ENCODE measurements at regions not wholly inside any gene's neighbourhood (a gene's known extent, or its start where the extent isn't known, plus 50 kb on each side); places are given as distances from the start of the nearest gene placed in this dataset.

DNA sequence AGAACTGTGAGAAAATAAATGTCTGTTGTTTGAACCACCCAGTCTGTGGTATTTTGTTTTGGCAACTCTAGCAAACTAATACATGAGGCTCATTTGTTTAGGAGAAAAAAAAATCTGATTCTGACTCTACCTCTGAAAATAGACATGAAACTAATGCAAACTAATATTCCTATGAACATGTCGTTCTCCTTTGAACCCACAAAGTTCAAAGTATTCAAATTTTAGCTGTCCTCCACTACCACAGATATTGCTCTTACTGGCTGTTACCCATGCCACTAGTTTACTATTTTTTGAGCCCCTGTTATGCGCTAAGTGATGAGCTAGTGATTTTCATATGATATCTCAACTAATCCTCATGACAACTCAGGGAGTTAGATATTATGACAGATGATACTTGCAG is 58.8 kb upstream of the ZNF804B start:
- no peak for DNase-seq

DNA sequence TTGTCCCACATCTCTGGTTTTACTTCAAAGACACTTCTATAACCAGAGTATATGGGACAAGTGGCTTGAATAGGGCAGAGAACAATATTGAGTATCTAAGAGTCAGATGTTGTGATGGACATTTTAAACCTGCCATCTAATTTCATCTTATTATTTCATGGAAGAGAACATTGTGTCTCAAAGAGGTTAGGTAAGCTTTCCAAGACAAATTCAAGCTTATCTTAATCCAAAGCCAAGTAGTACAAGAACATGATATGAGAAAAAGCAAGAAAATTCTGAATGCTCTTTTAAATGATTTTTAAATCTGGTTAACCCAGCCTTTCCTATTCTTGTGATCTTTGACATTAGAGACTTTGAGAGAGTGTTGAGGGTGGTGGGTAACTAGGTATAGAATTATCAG is 65.3 kb upstream of the ZNF804B start:
- no peak for DNase-seq

DNA sequence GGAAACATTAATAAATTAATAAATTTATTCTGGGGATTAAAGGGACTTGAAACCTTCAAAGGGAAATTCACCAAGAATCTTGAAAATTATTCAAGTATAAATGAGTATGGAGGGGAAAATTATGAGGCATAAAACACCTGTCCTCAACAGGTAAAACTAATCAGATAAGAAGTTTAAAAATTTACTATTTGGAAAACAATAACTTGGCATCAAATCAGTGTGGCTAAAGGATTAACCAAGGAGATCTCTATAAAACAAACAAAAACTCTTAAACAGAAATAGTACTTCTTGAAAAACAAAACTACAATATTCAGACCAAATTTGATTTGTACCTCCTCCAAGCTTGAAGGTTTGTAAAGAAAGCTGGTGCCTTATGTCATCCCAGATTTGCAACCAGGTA is 66.4 kb upstream of the ZNF804B start:
- no peak for DNase-seq

DNA sequence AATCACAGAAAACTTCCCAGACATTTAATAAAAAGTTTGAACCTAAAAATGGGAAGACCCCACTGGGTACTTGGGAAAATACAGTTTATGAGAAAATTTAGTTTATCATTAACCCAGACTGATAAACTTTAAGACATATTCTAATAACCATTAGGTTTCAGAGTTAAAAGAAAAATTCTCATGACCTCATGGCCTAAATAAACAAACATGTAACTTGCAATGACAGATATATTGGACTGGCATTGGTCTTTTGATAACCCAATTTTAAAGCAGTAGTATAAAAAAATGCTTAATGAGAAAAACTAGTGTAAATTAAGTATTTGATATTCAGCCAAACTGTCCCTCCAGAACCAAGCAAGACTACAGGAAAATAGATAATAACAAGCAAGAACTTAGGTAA is 67.0 kb upstream of the ZNF804B start:
- DNase-seq = no peak

DNA sequence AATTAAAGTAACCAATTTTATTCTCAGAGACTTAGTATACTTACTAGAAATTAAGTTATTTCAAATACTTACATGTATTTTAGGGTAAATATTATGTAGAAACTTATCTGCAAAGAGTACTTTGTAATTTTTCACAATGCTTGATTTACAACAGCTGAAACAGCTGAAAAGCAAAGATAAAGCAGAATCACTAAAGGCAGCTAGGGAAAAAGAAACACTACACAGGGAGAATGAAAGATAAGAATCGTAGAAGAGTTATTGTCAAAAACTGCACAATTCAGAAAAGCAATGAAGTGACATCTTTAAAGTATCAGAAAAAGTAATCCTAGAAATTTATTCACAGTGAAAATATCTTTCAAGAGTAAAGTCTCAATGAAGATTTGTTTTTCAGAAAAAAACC is 69.7 kb upstream of the ZNF804B start:
- DNase-seq = no peak

DNA sequence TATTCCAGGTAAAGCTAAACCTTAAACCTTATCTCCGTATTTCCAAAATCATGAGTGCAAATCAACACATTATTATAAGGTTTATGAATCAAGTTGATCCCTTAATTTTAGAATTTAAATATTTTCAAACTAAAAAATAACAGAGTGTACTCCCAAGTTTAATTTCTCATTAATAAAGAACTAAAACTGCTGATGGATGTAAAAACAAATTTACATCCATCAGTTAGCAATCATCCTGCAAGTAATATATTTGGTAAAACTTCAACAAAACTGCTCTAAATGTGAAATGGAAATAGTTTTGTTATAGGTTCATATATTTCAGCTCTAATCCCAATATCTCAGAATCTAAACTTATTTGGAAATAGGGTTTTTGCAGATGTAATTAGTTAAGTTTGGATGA is 71.3 kb upstream of the ZNF804B start:
- no peak for DNase-seq

DNA sequence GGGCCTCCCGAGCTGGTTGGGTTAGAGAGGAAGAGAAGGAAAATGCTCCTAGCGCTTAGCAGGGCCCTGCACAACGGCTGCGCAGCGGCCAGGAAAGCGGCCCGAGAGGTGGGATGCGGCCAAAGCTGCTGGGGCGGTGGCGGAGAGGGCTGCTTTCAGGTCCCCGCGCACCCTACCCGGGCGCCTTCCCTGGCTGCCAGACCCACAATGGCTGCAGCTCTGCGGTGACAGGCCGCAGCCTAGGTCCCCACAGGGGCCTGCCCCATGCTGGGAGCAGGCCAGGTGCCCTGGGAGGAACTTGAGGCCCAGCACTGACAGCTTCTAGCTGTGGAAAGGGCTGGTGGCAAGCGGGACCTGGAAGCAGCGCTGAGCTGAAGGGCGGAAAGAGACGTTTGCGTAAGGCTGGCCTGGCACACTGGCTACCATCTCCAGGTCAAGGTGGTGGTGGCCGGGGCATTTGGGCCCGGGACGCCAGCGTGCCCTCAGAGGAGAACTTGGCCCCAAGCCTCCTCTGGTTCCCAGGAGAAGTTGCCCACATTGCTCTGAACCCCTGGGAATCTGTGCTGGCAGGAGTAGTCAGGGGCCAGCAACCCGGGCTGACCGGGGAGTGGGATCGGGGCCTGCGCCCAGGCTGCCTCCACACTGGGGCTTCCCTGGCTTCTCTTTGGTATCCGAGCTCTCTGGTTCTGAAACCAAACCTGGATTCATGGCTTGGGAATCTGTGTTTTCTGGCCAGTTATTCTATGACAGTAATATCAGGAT is 72.9 kb upstream of the ZNF804B start:
- DNase-seq = no peak

DNA sequence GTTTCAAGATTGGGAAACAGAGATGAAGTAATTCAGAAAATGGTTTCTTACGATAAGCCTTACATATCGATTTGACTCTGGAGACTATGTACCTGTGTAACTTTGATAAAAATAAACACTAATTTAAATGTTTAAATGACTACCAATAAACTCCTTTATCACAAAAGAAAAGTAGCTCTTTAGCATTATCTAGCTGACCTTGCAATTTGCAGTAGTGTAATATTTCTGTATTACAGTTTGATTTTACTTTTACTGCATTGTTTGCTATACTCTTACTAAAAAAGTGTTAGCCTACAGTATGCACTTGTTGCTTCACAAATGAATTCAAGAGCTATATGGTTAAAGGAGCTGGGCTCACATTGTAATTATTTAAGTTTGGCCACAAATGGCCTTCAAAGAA is 77.8 kb upstream of the ZNF804B start:
- no peak for DNase-seq

DNA sequence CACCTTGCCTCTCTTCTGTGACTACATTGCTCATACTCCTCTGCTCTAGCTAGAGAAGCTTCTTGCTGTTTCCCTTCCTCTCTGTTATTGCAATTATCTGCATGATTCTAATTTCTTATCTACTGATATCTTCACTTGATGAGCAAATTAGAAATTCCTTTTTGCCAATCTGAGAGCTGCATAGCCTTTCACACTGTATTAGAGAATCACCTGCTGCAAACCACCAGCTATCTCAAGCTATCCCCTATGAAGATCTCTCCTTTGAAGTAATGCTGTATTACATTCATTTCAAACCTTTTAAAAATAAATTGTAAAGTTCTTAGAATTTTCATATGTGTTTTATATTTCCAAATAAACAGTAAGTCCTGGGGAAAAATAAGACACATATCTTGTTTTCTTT is 89.0 kb upstream of the ZNF804B start:
- DNase-seq = no peak

DNA sequence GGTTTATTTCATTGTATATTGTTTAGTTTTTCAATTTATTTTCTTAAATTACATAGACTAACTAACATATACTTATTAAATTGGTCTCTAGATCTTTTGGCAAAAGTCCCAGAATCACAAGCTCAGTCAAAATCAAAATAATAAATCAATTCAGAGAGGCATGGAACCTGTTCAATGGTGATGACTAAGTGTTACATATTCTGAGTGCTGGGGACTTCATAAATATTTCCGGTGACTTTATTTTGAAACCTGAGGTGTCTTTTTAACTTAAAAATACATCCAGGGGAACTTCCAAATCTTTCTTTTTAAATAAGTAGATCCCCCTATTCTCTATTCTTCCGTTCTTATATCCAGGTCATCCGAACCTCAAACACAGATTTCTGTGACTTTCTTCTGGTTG is 89.6 kb upstream of the ZNF804B start:
- no peak for DNase-seq

DNA sequence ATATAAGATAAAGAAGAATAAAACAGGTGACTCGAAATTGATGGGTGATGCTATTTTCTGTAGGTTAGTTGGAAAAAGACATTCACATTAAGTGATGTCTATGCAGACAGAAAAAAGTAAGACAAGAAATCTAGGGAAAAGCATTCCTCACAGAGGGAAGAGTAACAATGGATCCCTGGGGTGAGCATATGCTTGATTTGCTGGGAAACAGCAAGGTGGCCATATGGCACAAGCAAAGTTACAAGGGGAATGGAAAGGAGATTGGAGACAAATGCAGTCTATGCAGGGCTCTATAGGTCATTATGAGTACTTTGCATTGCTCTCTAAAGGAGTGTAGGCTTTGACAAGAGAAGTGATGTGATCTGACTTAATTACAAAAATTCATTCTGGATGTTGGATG is 90.9 kb upstream of the ZNF804B start:
- DNase-seq = no peak

DNA sequence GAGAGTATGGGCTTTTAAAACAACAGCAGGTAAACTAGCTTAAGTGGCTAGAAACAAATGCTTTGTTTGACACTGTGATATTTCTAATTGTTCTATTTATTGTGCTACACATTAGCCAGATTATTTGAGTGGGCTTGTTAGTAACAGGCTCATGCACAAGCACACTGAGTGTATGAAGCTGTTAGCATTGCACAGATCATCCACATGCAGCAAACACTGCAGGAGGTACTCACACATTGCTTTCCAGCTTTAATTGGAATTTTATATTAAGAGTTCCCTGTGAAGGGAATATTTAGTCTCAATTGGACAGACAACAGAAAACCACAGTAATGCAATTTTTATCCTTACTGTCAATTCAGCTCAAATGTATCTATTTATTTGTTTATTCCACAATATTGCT is 92.9 kb upstream of the ZNF804B start:
- no peak for DNase-seq

DNA sequence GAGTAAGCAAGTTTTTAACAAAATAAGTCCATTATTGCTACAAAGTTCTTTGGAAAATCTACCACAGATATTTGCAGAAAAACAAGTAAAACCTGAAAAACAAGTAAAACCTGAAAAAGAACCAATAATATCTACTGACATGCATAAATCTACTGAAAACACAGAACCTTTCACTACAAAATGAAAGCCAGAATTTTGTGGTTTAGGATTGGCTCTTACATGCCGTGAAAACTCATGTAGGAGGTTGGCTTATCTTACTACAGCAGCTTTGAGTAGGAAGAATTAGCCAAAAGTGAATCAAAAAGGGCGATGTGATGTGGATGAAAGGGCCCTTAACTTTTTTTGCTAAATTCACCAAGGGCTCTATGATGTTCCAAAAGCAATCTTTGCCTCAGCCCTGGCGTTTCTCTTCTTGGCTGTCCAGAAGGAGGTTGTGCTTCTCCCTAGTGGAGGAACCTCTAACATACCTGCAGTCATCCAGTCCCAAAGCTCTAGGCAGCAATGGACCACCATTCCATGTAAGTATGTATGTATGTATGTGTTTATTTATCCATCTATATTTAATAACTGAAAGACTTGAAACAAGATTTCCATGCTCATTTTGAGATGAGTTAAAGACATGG is 93.5 kb upstream of the ZNF804B start:
- no peak for DNase-seq

DNA sequence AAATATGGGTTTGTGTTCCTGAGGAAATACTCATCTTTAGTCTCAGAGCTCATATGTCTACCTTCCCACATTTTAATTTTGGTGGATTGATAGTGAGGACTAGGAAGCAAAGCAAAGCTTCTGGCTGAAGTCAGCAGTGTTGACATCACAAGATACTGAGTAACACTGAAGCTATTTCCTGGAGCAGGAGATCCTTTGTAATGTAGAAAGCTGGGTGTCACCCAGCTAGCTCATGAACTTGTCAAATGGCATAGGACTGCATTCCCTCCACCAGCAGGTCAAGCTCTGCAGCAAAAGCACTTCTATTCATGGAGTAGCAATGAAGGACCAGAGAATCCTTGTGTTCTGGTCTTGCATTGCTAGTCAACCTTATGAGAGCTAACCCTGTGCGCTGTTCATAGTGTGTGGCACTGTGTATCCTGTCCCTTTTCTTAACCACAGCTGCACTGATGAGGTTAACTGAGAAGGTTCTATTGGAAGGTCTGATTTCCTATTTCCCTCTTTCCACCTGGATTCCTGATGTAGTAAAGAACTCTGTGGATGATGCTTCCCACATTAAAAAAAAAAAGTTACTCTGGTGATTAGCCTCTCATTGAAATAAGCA is 94.8 kb upstream of the ZNF804B start:
- DNase-seq = no peak

DNA sequence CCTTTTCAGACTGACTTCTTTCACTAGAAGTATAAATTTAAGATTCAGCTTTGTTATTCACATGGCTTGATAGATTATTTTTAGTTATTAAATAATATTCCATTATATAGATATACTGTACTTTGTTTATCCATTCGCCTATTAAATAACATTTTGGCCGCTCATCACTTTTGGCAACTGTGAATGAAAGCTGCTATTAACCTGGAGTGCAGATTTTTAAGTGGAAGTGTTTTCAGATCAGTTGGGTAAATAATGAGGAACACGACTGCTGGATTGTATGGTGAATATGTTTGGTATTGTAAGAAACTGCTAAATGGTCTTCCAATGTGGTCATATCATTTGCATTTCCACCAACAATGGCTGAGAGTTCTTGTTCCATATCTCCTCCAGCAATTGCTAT is 97.6 kb upstream of the ZNF804B start:
- DNase-seq = no peak

DNA sequence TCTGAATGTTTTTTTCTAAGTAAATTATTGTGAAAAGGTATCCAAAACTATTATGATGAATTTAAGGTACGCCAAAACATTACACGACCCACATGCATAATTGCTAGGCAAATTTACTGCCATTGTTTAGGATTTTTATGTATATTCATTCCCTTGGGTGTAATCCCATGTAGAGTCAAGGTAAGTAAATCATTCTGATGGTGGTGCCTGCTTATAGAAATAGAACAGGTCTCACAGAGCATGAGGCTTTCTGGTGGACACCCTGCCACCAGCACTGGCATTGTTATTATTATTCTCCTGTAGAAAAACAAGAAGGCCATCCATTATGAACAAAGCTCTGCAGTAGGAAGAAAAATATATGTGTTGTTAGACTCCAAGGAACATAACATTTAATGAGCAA is 111.7 kb upstream of the ZNF804B start:
- DNase-seq = no peak

DNA sequence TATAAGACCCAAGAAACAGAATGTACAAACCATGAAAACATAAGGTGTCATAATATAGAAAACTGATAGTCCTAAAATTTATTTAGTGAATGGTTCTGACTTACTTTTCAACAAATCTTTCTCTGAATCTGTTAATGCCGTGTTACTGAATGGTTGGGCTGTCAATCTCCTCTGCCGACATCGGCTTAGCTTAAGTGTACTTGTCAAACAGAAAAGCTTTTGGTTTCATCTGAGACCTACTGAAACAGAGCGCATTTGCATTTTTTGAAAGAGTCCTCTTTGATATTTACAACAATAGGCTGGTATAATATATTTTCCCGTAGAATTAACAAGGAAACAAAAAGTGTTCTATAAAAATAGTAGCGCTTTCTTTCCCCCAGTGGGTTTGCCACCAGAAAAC is 120.9 kb upstream of the ZNF804B start:
- no peak for DNase-seq

DNA sequence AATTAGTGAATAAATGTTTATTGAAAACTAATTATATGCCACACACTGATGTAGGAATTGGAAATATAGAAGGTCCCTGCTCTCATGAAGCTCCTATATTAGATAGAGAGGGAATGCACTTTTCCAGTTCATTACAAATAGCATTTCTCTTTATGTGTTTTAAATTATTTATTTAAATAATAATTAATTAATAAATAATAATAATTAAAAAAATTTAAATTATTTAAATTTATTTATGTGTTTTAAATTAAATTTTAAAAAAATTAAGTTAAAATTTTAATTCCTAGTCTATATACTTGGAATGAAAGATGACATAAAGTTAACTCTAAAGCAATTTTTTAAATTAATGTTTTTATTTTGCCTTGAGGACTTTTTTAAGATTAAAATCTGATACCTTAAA is 121.7 kb upstream of the ZNF804B start:
- no peak for DNase-seq

DNA sequence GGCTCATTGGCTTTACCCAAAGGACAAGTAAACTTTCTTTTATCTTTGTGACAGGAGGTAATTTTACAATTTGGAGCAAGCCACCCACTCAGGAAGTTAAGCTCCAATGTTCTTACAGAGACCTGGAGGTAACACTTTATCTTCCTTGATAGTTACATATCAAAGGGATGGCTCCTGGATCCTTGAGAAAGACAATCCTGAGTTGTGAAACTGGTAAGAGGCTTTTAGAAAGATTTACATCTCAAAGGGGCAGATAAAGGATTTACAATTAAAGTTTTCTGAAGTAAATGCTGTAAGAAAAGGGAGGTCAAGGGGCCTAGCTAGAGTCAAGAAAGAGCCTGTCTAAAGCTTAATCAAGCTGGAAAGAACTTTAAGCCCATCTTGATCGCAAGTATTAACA is 124.4 kb upstream of the ZNF804B start:
- DNase-seq = no peak

DNA sequence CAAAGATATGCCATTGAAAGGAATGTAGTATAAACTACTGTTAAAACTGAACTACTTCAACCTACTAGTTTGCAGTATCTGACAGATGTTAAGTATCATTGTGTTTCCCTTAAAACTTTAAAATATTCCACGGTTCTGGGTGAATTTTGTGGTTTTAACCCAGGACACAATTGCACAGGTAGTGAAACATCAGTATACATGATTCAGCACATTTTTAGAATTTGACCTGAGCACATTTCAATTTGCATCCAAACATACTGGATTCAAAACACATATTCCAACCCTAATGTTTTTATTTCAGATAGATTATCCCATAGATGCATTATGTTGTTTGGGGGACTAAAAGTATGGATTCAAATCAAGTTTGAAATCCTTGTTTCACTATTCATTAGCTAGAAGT is 129.9 kb upstream of the ZNF804B start:
- no peak for DNase-seq

DNA sequence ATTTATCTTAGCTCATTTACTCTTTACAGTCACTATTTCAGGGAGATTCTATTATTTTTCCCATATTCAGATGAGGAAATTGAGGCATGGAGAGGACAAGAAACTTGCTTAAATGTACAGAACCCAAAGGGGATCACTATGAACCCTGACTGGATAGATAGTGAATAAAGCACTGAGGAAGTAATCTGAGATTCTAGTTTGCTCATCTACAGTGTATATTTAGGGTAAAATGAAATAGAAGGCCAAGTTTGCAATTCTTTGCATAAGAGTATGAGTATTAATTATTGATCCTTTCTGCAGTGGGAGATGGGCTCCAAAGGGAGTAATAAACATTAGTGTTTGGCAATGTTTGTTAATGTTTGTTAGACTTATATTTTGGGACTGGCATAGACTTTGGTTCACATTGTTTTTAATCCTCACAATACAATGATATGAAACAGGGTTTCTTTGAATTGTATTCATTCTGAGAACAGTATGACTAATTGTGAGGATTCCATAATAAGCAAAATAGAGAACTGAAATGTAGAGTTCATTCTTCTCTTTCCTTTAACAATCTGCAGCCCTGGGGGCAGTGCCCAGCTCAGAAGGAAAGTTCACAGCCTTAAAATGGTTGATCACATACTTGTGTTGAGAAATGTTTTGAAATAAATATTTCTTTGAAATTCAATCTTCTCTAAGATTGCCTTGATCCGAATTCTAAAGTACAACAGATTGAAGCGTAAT is 131.0 kb upstream of the ZNF804B start:
- DNase-seq = no peak

DNA sequence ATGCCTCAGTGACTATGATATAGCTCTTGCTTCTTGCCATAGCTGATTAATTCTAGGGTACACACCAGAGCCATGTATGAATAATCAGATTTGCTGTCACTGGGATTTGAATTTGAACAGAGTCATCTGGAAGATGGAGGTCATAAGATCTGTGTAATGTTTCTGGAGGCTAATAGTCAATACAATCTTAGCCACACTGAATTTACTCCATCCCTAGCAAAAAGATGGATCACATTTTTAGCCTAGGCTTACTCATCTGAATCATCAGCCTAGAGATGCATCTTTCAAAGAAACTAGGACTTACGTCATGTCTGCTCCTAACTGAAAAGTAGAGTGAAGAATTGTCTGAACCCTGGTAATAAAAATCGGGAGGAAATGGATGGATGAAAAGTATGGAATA is 142.3 kb upstream of the ZNF804B start:
- DNase-seq = no peak

DNA sequence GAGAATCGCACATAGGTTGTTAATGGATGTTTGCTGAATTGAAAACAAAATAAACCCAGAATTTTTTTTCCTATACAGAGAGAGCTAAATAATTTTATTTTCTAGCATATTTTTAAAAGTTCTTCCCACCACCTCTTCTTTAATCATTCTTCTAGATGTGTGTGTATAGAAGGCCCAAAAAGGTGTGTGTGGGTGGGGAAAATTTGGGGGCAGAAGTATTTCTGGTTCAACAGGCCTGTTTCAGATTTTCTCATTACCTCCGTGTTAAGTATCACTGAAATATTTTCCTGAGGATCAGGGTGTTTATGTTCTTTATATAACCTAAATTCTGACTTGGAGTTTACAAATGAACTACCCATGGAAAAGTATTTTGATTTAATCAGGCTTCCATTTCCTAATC is 144.2 kb upstream of the ZNF804B start:
- DNase-seq = no peak

DNA sequence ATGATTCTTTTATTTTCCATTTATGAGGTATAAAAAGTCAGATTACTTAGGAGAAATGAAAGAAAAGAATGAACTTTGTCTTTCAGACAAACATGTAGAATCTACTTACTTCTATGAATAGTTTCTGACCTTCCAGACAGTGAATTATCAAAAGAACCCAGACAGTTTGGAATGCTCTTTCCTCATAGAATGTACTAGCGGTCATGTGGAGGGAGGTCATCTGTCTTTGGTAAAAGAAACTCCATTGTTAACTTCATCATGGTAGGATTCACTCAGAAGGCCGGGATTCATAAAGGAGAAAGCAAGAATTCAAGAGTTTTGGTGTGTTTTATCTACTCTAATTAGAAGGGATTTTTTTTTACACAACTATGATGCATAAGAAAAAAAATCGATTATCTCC is 144.8 kb upstream of the ZNF804B start:
- no peak for DNase-seq
